ENCODE measurements at regions not wholly inside any gene's neighbourhood (a gene's known extent, or its start where the extent isn't known, plus 50 kb on each side); places are given as distances from the start of the nearest gene placed in this dataset.

DNA sequence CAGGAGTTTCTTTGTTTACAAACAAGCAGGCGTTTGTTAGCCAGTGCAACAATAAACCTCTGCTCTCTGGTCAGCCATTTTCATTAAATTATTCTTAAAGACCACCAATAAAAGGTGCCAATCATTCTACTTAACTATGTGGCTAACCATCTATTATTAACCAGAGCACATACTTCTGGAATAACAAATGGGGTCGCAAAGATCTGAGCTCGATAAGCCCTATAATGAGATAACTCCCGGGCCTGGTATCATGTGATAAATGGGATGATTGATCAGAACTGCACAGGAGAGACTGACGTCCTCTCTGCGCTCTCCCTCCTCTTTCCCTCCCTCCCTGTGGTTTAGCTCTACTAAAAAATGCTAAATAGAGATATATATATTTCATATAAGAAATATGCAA, 488.2 kb downstream of the NTRK2 start:
- DNase-seq: no peak
- TF ChIP-seq, protein P1, sequence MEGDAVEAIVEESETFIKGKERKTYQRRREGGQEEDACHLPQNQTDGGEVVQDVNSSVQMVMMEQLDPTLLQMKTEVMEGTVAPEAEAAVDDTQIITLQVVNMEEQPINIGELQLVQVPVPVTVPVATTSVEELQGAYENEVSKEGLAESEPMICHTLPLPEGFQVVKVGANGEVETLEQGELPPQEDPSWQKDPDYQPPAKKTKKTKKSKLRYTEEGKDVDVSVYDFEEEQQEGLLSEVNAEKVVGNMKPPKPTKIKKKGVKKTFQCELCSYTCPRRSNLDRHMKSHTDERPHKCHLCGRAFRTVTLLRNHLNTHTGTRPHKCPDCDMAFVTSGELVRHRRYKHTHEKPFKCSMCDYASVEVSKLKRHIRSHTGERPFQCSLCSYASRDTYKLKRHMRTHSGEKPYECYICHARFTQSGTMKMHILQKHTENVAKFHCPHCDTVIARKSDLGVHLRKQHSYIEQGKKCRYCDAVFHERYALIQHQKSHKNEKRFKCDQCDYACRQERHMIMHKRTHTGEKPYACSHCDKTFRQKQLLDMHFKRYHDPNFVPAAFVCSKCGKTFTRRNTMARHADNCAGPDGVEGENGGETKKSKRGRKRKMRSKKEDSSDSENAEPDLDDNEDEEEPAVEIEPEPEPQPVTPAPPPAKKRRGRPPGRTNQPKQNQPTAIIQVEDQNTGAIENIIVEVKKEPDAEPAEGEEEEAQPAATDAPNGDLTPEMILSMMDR (IDR thresholded peaks at IDR 0.05): no peak
- no peaks in the 10 kb centered on the region for H3K4me1 ChIP-seq
- H3K36me3 ChIP-seq: no peaks in the 10 kb centered on the region
- H3K9me3 ChIP-seq: no peaks in the 10 kb centered on the region
- no peaks in the 10 kb centered on the region for H3K27me3 ChIP-seq
- intact Hi-C loops (cut with DNase I; ENCODE audit: low total_unique reads): no loop called here
- no peak overlapping the region for H3K27ac ChIP-seq
- H3K4me3 ChIP-seq: no peak overlapping the region

DNA sequence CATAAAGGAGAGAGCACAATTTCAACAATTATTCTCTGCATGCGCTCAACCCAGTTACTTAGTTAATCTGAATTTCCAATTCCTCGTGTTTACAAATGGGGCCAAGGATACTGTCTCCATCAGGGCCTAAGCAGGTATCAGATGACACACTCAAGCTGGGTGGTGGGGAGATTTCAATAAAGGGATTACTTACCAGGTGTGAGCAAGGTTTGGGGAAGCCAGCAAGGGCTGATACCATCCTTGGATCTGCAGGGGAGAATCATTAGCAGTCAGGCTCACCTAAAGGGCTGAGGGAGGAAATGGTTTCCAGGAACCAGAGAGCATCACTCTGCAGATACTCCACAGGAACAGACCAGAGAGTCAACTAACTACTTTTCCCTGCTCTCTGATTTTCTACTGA, 487.1 kb downstream of the NTRK2 start:
- no peaks in the 10 kb centered on the region for H3K9me3 ChIP-seq
- H3K4me1 ChIP-seq: no peaks in the 10 kb centered on the region
- intact Hi-C loops (cut with DNase I; ENCODE audit: low total_unique reads): no loop called here
- no peaks in the 10 kb centered on the region for H3K27me3 ChIP-seq
- no peak for DNase-seq
- TF ChIP-seq, protein P1 (IDR thresholded peaks at IDR 0.05): no peak
- H3K36me3 ChIP-seq: no peaks in the 10 kb centered on the region
- H3K4me3 ChIP-seq: no peak overlapping the region
- H3K27ac ChIP-seq: no peak overlapping the region

DNA sequence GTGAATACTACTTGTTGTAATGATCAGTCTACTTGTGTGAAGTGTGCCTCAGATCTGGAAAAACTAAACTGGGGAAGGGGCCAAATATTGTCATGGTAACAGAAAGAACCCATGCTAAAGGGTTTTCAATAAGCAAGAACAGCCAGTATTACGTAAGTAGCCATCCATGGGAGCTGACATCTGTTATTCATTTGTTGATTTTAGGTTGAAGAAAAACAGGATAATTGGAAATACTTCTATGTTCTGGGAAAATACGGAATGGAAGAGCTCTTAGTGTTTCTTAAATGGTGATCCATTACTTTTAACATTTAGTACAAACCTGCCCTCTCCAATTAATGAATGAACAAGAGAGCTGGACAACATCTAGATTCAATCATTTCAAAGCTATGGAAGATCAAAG, 485.8 kb downstream of the NTRK2 start:
- Histone ChIP-seq H3K36me3 (no peaks in the 10 kb centered on the region), H3K9me3 (no peaks in the 10 kb centered on the region), H3K4me1 (no peaks in the 10 kb centered on the region), H3K27ac (no peak overlapping the region), H3K4me3 (no peak overlapping the region), H3K27me3 (no peaks in the 10 kb centered on the region)
- TF ChIP-seq, protein P1 (IDR thresholded peaks at IDR 0.05): no peak
- intact Hi-C loops (cut with DNase I; ENCODE audit: low total_unique reads): no loop called here
- no peak for DNase-seq

DNA sequence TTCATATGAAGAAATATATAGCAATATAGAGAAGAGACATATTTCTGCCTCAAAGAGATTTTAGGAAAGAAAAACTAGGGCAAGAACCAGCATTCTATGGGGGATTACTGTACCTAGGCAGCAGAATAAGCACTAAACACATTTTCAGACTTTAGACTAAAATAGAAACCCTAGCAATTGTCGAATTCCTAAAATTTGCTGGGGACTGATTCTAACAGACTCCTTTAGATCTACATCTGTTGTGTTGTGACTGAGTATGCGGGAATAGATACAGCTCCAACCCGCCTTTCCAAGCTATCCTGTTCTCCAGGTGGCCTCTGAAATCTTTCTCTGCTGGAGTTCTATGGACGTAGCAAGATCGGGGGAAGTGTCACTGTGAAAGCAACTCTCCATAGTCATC, 482.2 kb downstream of the NTRK2 start:
- H3K4me3 ChIP-seq: no peak overlapping the region
- H3K36me3 ChIP-seq: no peaks in the 10 kb centered on the region
- DNase-seq: no peak
- H3K27me3 ChIP-seq: no peaks in the 10 kb centered on the region
- intact Hi-C loops (cut with DNase I; ENCODE audit: low total_unique reads): no loop called here
- no peak overlapping the region for H3K27ac ChIP-seq
- no peaks in the 10 kb centered on the region for H3K4me1 ChIP-seq
- H3K9me3 ChIP-seq: no peaks in the 10 kb centered on the region
- TF ChIP-seq, protein P1 (IDR thresholded peaks at IDR 0.05): no peak

DNA sequence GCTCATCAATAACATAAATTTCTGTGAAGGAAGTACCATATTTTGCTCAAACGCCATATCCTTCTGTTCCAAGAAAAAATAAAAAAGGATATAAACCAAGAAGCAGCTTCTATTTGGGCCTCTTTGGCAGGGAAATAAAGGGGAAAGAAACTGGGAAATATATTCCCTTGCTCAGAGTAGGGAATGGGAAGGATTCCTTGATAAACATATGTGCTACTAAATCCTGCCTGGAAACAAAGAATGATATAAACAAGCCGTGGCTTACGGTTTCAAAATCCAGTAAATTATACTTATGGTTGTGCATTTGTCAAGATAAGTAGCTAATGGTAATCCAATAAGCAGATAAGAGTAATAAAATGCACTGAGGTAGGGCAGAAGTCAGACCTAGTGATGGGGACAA, 481.6 kb downstream of the NTRK2 start:
- Histone ChIP-seq H3K36me3 (no peaks in the 10 kb centered on the region), H3K4me1 (no peaks in the 10 kb centered on the region), H3K9me3 (no peaks in the 10 kb centered on the region), H3K27me3 (no peaks in the 10 kb centered on the region), H3K27ac (no peak overlapping the region), H3K4me3 (no peak overlapping the region)
- no peak for DNase-seq
- TF ChIP-seq, protein P1 (IDR thresholded peaks at IDR 0.05): no peak
- intact Hi-C loops (cut with DNase I; ENCODE audit: low total_unique reads): no loop called here

DNA sequence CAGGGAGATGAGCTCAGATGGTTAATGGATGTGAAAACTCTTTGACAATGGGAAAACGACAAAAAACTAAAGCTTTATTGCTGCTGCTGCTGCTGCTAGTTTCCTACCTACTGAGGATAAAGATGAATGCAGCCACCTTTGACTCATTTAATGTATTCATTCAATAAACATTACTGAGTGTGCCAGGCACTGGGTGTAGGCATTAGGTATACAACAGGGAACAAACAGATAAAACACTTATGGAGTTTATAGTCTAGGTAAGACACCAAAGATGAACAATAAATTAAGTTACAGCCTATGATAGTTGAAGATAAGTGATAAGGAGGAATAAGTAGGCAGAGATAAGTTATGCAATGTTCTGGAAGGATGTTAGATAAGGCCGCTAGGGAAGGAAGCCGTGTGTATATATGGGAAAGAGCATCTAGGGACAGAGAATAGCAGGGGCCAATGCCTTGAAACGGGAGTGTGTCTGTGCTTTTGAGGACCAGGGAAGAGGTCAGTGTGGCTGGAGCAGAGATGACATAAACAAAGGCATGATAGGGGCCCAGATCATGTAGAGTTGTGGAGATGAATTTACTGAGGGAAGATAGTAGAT, 477.6 kb downstream of the NTRK2 start:
- Histone ChIP-seq H3K27ac (no peak overlapping the region), H3K36me3 (no peaks in the 10 kb centered on the region), H3K4me3 (no peak overlapping the region), H3K9me3 (no peaks in the 10 kb centered on the region), H3K27me3 (no peaks in the 10 kb centered on the region), H3K4me1 (peaks cover 0 to 11% (median 4%) of the 10 kb centered on the region in 4 donors)
- DNase-seq: no peak
- intact Hi-C loops (cut with DNase I; ENCODE audit: low total_unique reads): loop anchor here (10.0 kb wide), 2 partner anchors 492 to 752 kb away; no protein-coding TSS in a partner anchor
- TF ChIP-seq, protein P1 (IDR thresholded peaks at IDR 0.05): no peak
